Type B pancreatic cell (in vitro differentiated cells): ENCODE measurements at regions not wholly inside any gene's neighbourhood (a gene's known extent, or its start where the extent isn't known, plus 50 kb on each side); places are given as distances from the start of the nearest gene placed in this dataset.

Experiments used
- DNase-seq: peaks from one replicate; pipeline ENCODE4 v3.0.0; 2021; ENCODE audit warnings: mixed read lengths; ENCODE audit not compliant: unreplicated experiment; ENCODE audit errors: extremely low spot score
- H3K27ac Mint-ChIP-seq: 2 replicates; pipeline ENCODE4 v1.8.0; 2021; ENCODE audit warnings: mild to moderate bottlenecking, mixed read lengths
- H3K27me3 Mint-ChIP-seq: 2 replicates; pipeline ENCODE4 v1.8.0; 2021; ENCODE audit warnings: mixed read lengths
- H3K36me3 Mint-ChIP-seq: 2 replicates; pipeline ENCODE4 v1.8.0; 2021; ENCODE audit warnings: mixed read lengths
- H3K4me1 Mint-ChIP-seq: one replicate; pipeline ENCODE4 v1.8.0; 2021; ENCODE audit warnings: mixed read lengths; ENCODE audit not compliant: unreplicated experiment
- H3K4me3 Mint-ChIP-seq: 2 replicates; pipeline ENCODE4 v1.8.0; 2021; ENCODE audit warnings: mild to moderate bottlenecking, mixed read lengths
- H3K9me3 Mint-ChIP-seq: 2 replicates; pipeline ENCODE4 v1.8.0; 2021; ENCODE audit warnings: mixed read lengths
- CTCF ChIP-seq: fragments of 200-600 bp; sonication (generic); conservative IDR thresholded peaks from 2 replicates; pipeline ENCODE4 v1.5.0; 2021; ENCODE audit warnings: antibody characterized with exemption, mild to moderate bottlenecking

GRCh38 chr10:64586934-64587503 is 1065.8 kb downstream of the REEP3 start:
- Mint-ChIP-seq H3K9me3 (no peaks in the 10 kb centered on the region), H3K27me3 (no peaks in the 10 kb centered on the region), H3K4me3 (no peak overlapping the region), H3K4me1 (no peaks in the 10 kb centered on the region), H3K27ac (no peak overlapping the region), H3K36me3 (no peaks in the 10 kb centered on the region)
- DNase-seq: no peak
- TF ChIP-seq CTCF: no peak

- no peaks in the 10 kb centered on the region for H3K9me3 Mint-ChIP-seq
- no peak overlapping the region for H3K4me3 Mint-ChIP-seq
- H3K27me3 Mint-ChIP-seq: no peaks in the 10 kb centered on the region
- no peak overlapping the region for H3K27ac Mint-ChIP-seq
- DNase-seq: no peak
- H3K36me3 Mint-ChIP-seq: no peaks in the 10 kb centered on the region
- H3K4me1 Mint-ChIP-seq: no peaks in the 10 kb centered on the region
- TF ChIP-seq CTCF: no peak
Measured at GRCh38 chr10:64594072-64594471, 1072.9 kb downstream of the REEP3 start.

- no peak for DNase-seq
Measured at GRCh38 chr10:64598600-64598999, 1077.4 kb downstream of the REEP3 start.

GRCh38 chr10:64601298-64601697 is 1080.1 kb downstream of the REEP3 start:
- TF ChIP-seq CTCF: no peak
- H3K36me3 Mint-ChIP-seq: no peaks in the 10 kb centered on the region
- no peak overlapping the region for H3K4me3 Mint-ChIP-seq
- no peaks in the 10 kb centered on the region for H3K27me3 Mint-ChIP-seq
- H3K27ac Mint-ChIP-seq: no peak overlapping the region
- no peak for DNase-seq
- H3K9me3 Mint-ChIP-seq: no peaks in the 10 kb centered on the region
- H3K4me1 Mint-ChIP-seq: no peaks in the 10 kb centered on the region

More at GRCh38 chr10:64598600-64598999, 1077.4 kb downstream of the REEP3 start:
- Mint-ChIP-seq H3K9me3 (no peaks in the 10 kb centered on the region), H3K4me3 (no peak overlapping the region), H3K27me3 (no peaks in the 10 kb centered on the region), H3K36me3 (no peaks in the 10 kb centered on the region), H3K4me1 (no peaks in the 10 kb centered on the region), H3K27ac (no peak overlapping the region)
- TF ChIP-seq CTCF: no peak

- DNase-seq: no peak
- TF ChIP-seq CTCF: no peak
- no peaks in the 10 kb centered on the region for H3K9me3 Mint-ChIP-seq
- H3K27me3 Mint-ChIP-seq: no peaks in the 10 kb centered on the region
- no peak overlapping the region for H3K27ac Mint-ChIP-seq
- H3K36me3 Mint-ChIP-seq: no peaks in the 10 kb centered on the region
- no peaks in the 10 kb centered on the region for H3K4me1 Mint-ChIP-seq
- no peak overlapping the region for H3K4me3 Mint-ChIP-seq
Measured at GRCh38 chr10:64617085-64617484, 1095.9 kb downstream of the REEP3 start.

GRCh38 chr10:64619102-64619501 is 1097.9 kb downstream of the REEP3 start:
- Mint-ChIP-seq H3K27ac (no peak overlapping the region), H3K9me3 (no peaks in the 10 kb centered on the region), H3K27me3 (no peaks in the 10 kb centered on the region), H3K4me1 (no peaks in the 10 kb centered on the region), H3K36me3 (no peaks in the 10 kb centered on the region), H3K4me3 (no peak overlapping the region)
- no peak for DNase-seq
- no peak for TF ChIP-seq CTCF
